HCT116 (cell line): ENCODE measurements at regions not wholly inside any gene's neighbourhood (a gene's known extent, or its start where the extent isn't known, plus 50 kb on each side); places are given as distances from the start of the nearest gene placed in this dataset.

ENCODE experiments used
- ATAC-seq: fragments of 200-7000 bp; cut with Tn5 transposase; 2 replicates; pipeline ENCODE4 v1.9.1; 2020; ENCODE audit warnings: mild to moderate bottlenecking, moderate library complexity
- BruUV-seq: library from RNA; stranded (reverse); fragments of 400-500 nt; replicated peaks from 2 replicates; lab custom pipeline; 2021; lab: Mats Ljungman, UMichigan
- CTCF ChIA-PET: fragments of 300-600 bp; sonication (Branson Sonifier 250); formaldehyde crosslinking; loops from one replicate; lab custom pipeline; 2021; ENCODE audit warnings: antibody characterized with exemption; lab: Charles Lee
- POLR2A ChIA-PET: fragments of 300-600, 350-600 bp; sonication (Branson Sonifier 250); formaldehyde crosslinking; loops from one replicate; lab custom pipeline; 2021; ENCODE audit warnings: antibody characterized with exemption; lab: Charles Lee
- RAD21 ChIA-PET, 2 experiments: fragments of 300-600 bp; sonication (Branson Sonifier 250); formaldehyde crosslinking; loops; one replicate each; lab custom pipeline; 2023; ENCODE audit warnings: low total read pairs in 2 of 2; ENCODE audit not compliant: uncharacterized antibody in 2 of 2, unreplicated experiment in 2 of 2, low non-redundant PET in 1 of 2; lab: Charles Lee
- DNase-seq: peaks from one replicate; pipeline ENCODE4 v3.0.0-alpha.2; 2010; ENCODE audit warnings: low read depth, low spot score
- H2AFZ ChIP-seq: fragments of 200-600 bp; shearing (Covaris generic), sonication (generic); 2 replicates; pipeline ENCODE4 v1.6.1; 2017; ENCODE audit warnings: low read depth, mixed run types, mixed read lengths, antibody characterized with exemption, low read length; ENCODE audit not compliant: poor library complexity, severe bottlenecking
- H3K27ac ChIP-seq: 2 replicates; pipeline ENCODE4 v1.5.1; 2012; ENCODE audit warnings: low read depth, low read length
- H3K27me3 ChIP-seq: fragments of 200-600 bp; sonication (generic); 2 replicates; pipeline ENCODE4 v1.6.1; 2016; ENCODE audit warnings: mixed run types, low read length, mixed read lengths; ENCODE audit not compliant: insufficient read depth
- H3K36me3 ChIP-seq, 2 experiments: fragments of 200-500 bp in 1 of 2; fragments of 200-600 bp in 1 of 2; sonication (Bioruptor generic) in 1 of 2; sonication (generic) in 1 of 2; 2 replicates each; pipeline versions ENCODE4 v1.5.1 to v1.6.1; 2014 to 2016; ENCODE audit warnings: low read length in 2 of 2, inconsistent platforms in 1 of 2, mixed read lengths in 1 of 2, mixed run types in 1 of 2; ENCODE audit not compliant: insufficient read depth in 2 of 2, control insufficient read depth in 1 of 2
- H3K4me1 ChIP-seq, 2 experiments: fragments of 200-600 bp in 1 of 2; sonication (generic) in 1 of 2; 2 replicates each; pipeline versions ENCODE4 v1.5.1 to v1.6.1; 2012 to 2017; ENCODE audit warnings: low read length in 2 of 2, inconsistent platforms in 1 of 2, mild to moderate bottlenecking in 1 of 2, mixed read lengths in 1 of 2, mixed run types in 1 of 2, moderate library complexity in 1 of 2; ENCODE audit not compliant: insufficient read depth in 2 of 2, control insufficient read depth in 1 of 2
- H3K4me2 ChIP-seq: fragments of 200-600 bp; sonication (generic); 2 replicates; pipeline ENCODE4 v1.6.1; 2017; ENCODE audit warnings: mixed run types, low read length, mixed read lengths
- H3K4me3 ChIP-seq, 2 experiments: fragments of 200-600 bp in 1 of 2; sonication (generic) in 1 of 2; replicated peaks in 1 of 2; 2 replicates each; pipeline ENCODE4 v1.5.1; 2011 to 2016; ENCODE audit warnings: low read length in 2 of 2, control low read depth in 1 of 2, low read depth in 1 of 2, mild to moderate bottlenecking in 1 of 2, mixed read lengths in 1 of 2, mixed run types in 1 of 2
- H3K79me2 ChIP-seq: fragments of 200-600 bp; sonication (generic); 2 replicates; pipeline ENCODE4 v1.6.1; 2017; ENCODE audit warnings: mild to moderate bottlenecking, mixed run types, low read length, moderate library complexity, mixed read lengths; ENCODE audit not compliant: insufficient read depth
- H3K9ac ChIP-seq: fragments of 200-600 bp; sonication (generic); 2 replicates; pipeline ENCODE4 v1.6.1; 2016; ENCODE audit warnings: low read length, mixed read lengths
- H3K9me2 ChIP-seq: fragments of 200-600 bp; sonication (generic), shearing (Covaris generic); 2 replicates; pipeline ENCODE4 v1.6.1; 2017; ENCODE audit warnings: mixed run types, mild to moderate bottlenecking, moderate library complexity; ENCODE audit not compliant: insufficient read depth
- H3K9me3 ChIP-seq, 2 experiments: fragments of 200-500 bp in 1 of 2; fragments of 200-600 bp in 1 of 2; sonication (Bioruptor generic) in 1 of 2; sonication (generic) in 1 of 2; 2 replicates each; pipeline ENCODE4 v1.6.1; 2014 to 2017; ENCODE audit warnings: low read length in 2 of 2, mixed read lengths in 2 of 2, inconsistent platforms in 1 of 2, low read depth in 1 of 2, mild to moderate bottlenecking in 1 of 2, mixed run types in 1 of 2, moderate library complexity in 1 of 2; ENCODE audit not compliant: control insufficient read depth in 1 of 2, insufficient read depth in 1 of 2
- H4K20me1 ChIP-seq: fragments of 200-600 bp; sonication (generic), shearing (Covaris generic); 2 replicates; pipeline ENCODE4 v1.6.1; 2017; ENCODE audit warnings: mixed run types, mild to moderate bottlenecking, moderate library complexity; ENCODE audit not compliant: insufficient read depth
- CBX3 ChIP-seq: IDR thresholded peaks from 2 replicates; pipeline ENCODE4 v1.6.1; 2012; ENCODE audit warnings: low read depth
- EGR1 ChIP-seq: IDR thresholded peaks from 2 replicates; pipeline ENCODE4 v1.6.1; 2012; ENCODE audit warnings: low read depth
- ELF1 ChIP-seq: IDR thresholded peaks from 2 replicates; pipeline ENCODE4 v1.6.1; 2012; ENCODE audit warnings: low read depth, borderline replicate concordance
- EZH2 ChIP-seq: fragments of 200-600 bp; sonication (generic); IDR thresholded peaks from 2 replicates; pipeline ENCODE4 v1.6.1; 2017; ENCODE audit warnings: antibody characterized with exemption, mixed run types
- EZH2phosphoT487 ChIP-seq: fragments of 200-600 bp; IDR thresholded peaks from 2 replicates; pipeline ENCODE4 v1.6.1; 2018; ENCODE audit warnings: antibody characterized with exemption, borderline replicate concordance
- FOSL1 ChIP-seq: IDR thresholded peaks from 2 replicates; pipeline ENCODE4 v1.6.1; 2012; ENCODE audit warnings: low read depth
- JUND ChIP-seq: IDR thresholded peaks from 2 replicates; pipeline ENCODE4 v1.6.1; 2012
- POLR2A ChIP-seq: IDR thresholded peaks from 2 replicates; pipeline ENCODE4 v1.7.0; 2011; ENCODE audit warnings: borderline replicate concordance; ENCODE audit not compliant: insufficient read depth, insufficient read length; ENCODE audit errors: extremely low read depth
- RAD21 ChIP-seq: IDR thresholded peaks from 2 replicates; pipeline ENCODE4 v1.6.1; 2012; ENCODE audit warnings: low read depth, mild to moderate bottlenecking
- SP1 ChIP-seq: IDR thresholded peaks from 2 replicates; pipeline ENCODE4 v1.6.1; 2012; ENCODE audit warnings: low read depth
- SRF ChIP-seq: IDR thresholded peaks from 2 replicates; pipeline ENCODE4 v1.6.1; 2012; ENCODE audit warnings: low read depth
- TCF7L2 ChIP-seq: IDR thresholded peaks from 2 replicates; pipeline ENCODE4 v1.7.0; 2011; ENCODE audit warnings: borderline replicate concordance, inconsistent platforms; ENCODE audit not compliant: insufficient read depth, insufficient read length; ENCODE audit errors: extremely low read depth
- ZFX ChIP-seq: fragments of 450-650 bp; IDR thresholded peaks from 2 replicates; pipeline ENCODE4 v1.6.1; 2017
- ZNF274 ChIP-seq: fragments of 200-500 bp; sonication (Bioruptor generic); IDR thresholded peaks from 2 replicates; pipeline ENCODE4 v1.6.1; 2014; ENCODE audit warnings: mild to moderate bottlenecking, low read depth, low read length, inconsistent platforms
- intact Hi-C: fragments of 100-400 bp; cut with micrococcal nuclease; formaldehyde crosslinking; loops from 2 replicates; pipeline ENCODE4 v1.10.0; 2022
- TF ChIP-seq, protein P1 (sequence below): IDR thresholded peaks from 2 replicates; pipeline ENCODE4 v1.6.1; 2011; ENCODE audit warnings: mild to moderate bottlenecking, low read length, moderate library complexity; ENCODE audit not compliant: insufficient replicate concordance; ENCODE audit errors: extremely low read depth
- TF ChIP-seq, protein P2 (sequence below): IDR thresholded peaks from 2 replicates; pipeline ENCODE4 v1.6.1; 2012
- TF ChIP-seq, protein P3 (sequence below): IDR thresholded peaks from 2 replicates; pipeline ENCODE4 v1.6.1; 2012; ENCODE audit warnings: low read depth

DNA sequence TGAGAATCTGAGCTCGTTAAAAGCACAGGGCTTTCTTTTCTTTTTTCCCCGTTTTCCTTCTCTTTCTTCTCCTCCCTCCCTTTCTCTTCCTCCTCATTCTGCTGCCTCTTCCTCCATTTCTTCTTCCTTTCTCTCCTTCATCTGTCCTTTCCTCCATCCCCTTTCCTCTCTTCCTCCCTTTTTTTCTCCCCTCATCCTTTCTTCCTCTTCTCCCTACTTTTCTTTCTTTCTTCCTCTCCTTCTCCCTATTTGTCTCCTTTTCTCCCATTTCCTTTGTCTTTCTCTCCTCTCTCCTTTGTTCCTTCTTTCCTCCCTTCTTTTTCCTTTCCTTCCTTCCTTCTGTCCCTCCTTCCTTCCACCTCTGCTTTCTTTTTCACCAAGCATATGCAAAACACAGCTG, 649.4 kb downstream of the IRX1 start:
- ChIA-PET POLR2A (no interaction called here), RAD21 (no interaction called here), CTCF (no interaction called here)
- Histone ChIP-seq H3K79me2 (no peaks in the 10 kb centered on the region), H3K4me3 (no peak overlapping the region), H3K27ac (no peak overlapping the region), H3K36me3 (no peaks in the 10 kb centered on the region), H3K9ac (no peak overlapping the region), H3K4me2 (no peak overlapping the region), H4K20me1 (no peaks in the 10 kb centered on the region), H3K4me1 (no peaks in the 10 kb centered on the region), H3K9me3 (peaks cover 3 to 14% of the 10 kb centered on the region in 2 experiments; a peak in 2 of 4 replicates), H3K27me3 (no peaks in the 10 kb centered on the region), H2AFZ (no peak overlapping the region), H3K9me2 (no peaks in the 10 kb centered on the region)
- DNase-seq (no peak), ATAC-seq (no peak)
- no TSS peak for BruUV-seq
- TF ChIP-seq ZNF274 (no peak), ZFX (no peak)
- intact Hi-C loops = no loop called here

DNA sequence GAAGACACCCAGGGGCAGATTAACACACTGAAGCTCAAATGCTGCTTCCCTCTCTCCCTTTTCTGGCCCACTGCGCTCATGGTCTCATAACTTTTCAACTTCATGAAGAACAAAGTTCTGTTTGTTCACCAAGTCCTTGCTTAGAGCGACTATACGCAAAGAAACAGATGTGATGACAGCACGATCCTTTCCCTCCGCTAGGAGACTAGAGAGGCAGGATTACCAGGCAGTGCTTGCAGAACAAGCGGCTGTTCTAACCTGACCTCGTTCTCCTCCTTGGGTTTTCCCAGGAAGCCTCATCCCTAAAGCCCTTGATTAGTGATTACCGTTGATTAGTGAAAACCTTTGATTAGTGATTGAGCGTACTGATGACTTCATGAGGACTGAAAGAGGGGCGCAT, 649.9 kb downstream of the IRX1 start:
- ATAC-seq = no peak

More for the DNA sequence above, 649.9 kb downstream of the IRX1 start:
- Histone ChIP-seq H3K36me3 (no peaks in the 10 kb centered on the region), H4K20me1 (no peaks in the 10 kb centered on the region), H3K9me3 (peaks cover 3 to 14% of the 10 kb centered on the region in 2 experiments; a peak in 2 of 4 replicates), H3K9me2 (no peaks in the 10 kb centered on the region), H2AFZ (no peak overlapping the region), H3K4me1 (no peaks in the 10 kb centered on the region), H3K27ac (no peak overlapping the region), H3K4me3 (no peak overlapping the region), H3K9ac (no peak overlapping the region), H3K79me2 (no peaks in the 10 kb centered on the region), H3K4me2 (no peak overlapping the region), H3K27me3 (no peaks in the 10 kb centered on the region)
- ChIA-PET RAD21 (no interaction called here), POLR2A (no interaction called here), CTCF (no interaction called here)
- no peak for DNase-seq
- intact Hi-C loops = no loop called here
- no peak for TF ChIP-seq EGR1
- TF ChIP-seq ZFX = no peak
- TF ChIP-seq, protein P1, sequence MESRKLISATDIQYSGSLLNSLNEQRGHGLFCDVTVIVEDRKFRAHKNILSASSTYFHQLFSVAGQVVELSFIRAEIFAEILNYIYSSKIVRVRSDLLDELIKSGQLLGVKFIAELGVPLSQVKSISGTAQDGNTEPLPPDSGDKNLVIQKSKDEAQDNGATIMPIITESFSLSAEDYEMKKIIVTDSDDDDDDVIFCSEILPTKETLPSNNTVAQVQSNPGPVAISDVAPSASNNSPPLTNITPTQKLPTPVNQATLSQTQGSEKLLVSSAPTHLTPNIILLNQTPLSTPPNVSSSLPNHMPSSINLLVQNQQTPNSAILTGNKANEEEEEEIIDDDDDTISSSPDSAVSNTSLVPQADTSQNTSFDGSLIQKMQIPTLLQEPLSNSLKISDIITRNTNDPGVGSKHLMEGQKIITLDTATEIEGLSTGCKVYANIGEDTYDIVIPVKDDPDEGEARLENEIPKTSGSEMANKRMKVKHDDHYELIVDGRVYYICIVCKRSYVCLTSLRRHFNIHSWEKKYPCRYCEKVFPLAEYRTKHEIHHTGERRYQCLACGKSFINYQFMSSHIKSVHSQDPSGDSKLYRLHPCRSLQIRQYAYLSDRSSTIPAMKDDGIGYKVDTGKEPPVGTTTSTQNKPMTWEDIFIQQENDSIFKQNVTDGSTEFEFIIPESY = no peak
- TF ChIP-seq, protein P2, sequence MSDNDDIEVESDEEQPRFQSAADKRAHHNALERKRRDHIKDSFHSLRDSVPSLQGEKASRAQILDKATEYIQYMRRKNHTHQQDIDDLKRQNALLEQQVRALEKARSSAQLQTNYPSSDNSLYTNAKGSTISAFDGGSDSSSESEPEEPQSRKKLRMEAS = no peak
- no peak for TF ChIP-seq ELF1
- no peak for TF ChIP-seq EZH2phosphoT487
- TF ChIP-seq RAD21 = no peak
- TF ChIP-seq, protein P3, sequence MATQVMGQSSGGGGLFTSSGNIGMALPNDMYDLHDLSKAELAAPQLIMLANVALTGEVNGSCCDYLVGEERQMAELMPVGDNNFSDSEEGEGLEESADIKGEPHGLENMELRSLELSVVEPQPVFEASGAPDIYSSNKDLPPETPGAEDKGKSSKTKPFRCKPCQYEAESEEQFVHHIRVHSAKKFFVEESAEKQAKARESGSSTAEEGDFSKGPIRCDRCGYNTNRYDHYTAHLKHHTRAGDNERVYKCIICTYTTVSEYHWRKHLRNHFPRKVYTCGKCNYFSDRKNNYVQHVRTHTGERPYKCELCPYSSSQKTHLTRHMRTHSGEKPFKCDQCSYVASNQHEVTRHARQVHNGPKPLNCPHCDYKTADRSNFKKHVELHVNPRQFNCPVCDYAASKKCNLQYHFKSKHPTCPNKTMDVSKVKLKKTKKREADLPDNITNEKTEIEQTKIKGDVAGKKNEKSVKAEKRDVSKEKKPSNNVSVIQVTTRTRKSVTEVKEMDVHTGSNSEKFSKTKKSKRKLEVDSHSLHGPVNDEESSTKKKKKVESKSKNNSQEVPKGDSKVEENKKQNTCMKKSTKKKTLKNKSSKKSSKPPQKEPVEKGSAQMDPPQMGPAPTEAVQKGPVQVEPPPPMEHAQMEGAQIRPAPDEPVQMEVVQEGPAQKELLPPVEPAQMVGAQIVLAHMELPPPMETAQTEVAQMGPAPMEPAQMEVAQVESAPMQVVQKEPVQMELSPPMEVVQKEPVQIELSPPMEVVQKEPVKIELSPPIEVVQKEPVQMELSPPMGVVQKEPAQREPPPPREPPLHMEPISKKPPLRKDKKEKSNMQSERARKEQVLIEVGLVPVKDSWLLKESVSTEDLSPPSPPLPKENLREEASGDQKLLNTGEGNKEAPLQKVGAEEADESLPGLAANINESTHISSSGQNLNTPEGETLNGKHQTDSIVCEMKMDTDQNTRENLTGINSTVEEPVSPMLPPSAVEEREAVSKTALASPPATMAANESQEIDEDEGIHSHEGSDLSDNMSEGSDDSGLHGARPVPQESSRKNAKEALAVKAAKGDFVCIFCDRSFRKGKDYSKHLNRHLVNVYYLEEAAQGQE = no peak
- no peak for TF ChIP-seq SRF
- no peak for TF ChIP-seq FOSL1
- TF ChIP-seq EZH2 = no peak
- TF ChIP-seq TCF7L2 = no peak
- TF ChIP-seq POLR2A = no peak
- TF ChIP-seq JUND = no peak
- TF ChIP-seq SP1 = no peak
- TF ChIP-seq CBX3 = no peak
- no TSS peak for BruUV-seq
